Activated CD8-positive, alpha-beta T cell treated with anti-CD3 and anti-CD28 coated beads for 36 hours (primary cell): ENCODE measurements at regions not wholly inside any gene's neighbourhood (a gene's known extent, or its start where the extent isn't known, plus 50 kb on each side); places are given as distances from the start of the nearest gene placed in this dataset.

ENCODE experiments used
- ATAC-seq: fragments of 200-7000 bp; cut with Tn5 transposase; one replicate; pipeline ENCODE4 v1.10.0; 2021; ENCODE audit warnings: mild to moderate bottlenecking, moderate library complexity
- CTCF ChIA-PET: fragments of 350-600 bp; sonication (Branson Sonifier 250); formaldehyde crosslinking; loops from one replicate; lab custom pipeline; 2021; ENCODE audit warnings: antibody characterized with exemption; lab: Charles Lee
- POLR2A ChIA-PET: fragments of 350-600 bp; sonication (Branson Sonifier 250); formaldehyde crosslinking; loops from one replicate; lab custom pipeline; 2021; ENCODE audit warnings: antibody characterized with exemption; lab: Charles Lee
- DNase-seq: peaks from one replicate; pipeline ENCODE4 v3.0.0-alpha.2; 2020
- H3K27ac Mint-ChIP-seq: one replicate; pipeline ENCODE4 v1.8.0; 2021; ENCODE audit warnings: mild to moderate bottlenecking, mixed read lengths
- H3K27me3 Mint-ChIP-seq: one replicate; pipeline ENCODE4 v1.8.0; 2021; ENCODE audit warnings: mixed read lengths
- H3K36me3 Mint-ChIP-seq: one replicate; pipeline ENCODE4 v1.8.0; 2021; ENCODE audit warnings: low read depth, mixed read lengths
- H3K4me1 Mint-ChIP-seq: one replicate; pipeline ENCODE4 v1.8.0; 2021; ENCODE audit warnings: low read depth, mixed read lengths
- H3K4me3 Mint-ChIP-seq: one replicate; pipeline ENCODE4 v1.8.0; 2021; ENCODE audit warnings: mild to moderate bottlenecking, moderate library complexity, mixed read lengths
- H3K9me3 Mint-ChIP-seq: one replicate; pipeline ENCODE4 v1.8.0; 2021; ENCODE audit warnings: mixed read lengths
- CTCF ChIP-seq: fragments of 200-600 bp; IDR thresholded peaks from one replicate; pipeline ENCODE4 v1.8.0; 2022; ENCODE audit warnings: antibody characterized with exemption, mild to moderate bottlenecking
- intact Hi-C: fragments of 100-400 bp; cut with micrococcal nuclease; formaldehyde crosslinking; loops from one replicate; pipeline ENCODE4 v1.10.0; 2022

DNA sequence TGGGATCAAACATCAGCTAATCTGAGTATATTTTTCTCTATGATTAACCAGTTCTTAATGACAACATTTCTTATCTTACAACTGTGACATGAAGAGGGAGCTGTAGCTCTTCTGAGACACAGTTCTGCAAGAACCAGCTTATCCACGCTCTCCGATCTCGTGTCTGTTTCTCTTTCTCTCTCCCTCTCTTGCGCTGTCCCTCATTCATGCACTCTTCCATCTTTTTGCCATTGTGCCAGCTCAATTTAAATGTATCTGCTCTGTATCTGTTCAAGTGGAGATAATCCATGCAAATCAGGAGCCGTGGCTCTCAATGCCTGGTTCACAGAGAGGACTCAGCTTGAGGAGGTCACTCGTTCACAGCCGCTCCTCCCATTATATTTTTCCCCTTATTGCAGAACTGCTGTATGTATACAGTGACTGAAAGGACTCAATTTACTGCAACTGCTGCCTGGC, 494.7 kb upstream of the ADGRL2 start:
- CTCF ChIA-PET = no interaction called here
- no peak overlapping the region for H3K4me3 Mint-ChIP-seq
- H3K27ac Mint-ChIP-seq = no peak overlapping the region
- POLR2A ChIA-PET = no interaction called here
- no peaks in the 10 kb centered on the region for H3K4me1 Mint-ChIP-seq
- peaks cover 3% of the 10 kb centered on the region for H3K9me3 Mint-ChIP-seq
- no peak for TF ChIP-seq CTCF
- no peak for DNase-seq
- no peaks in the 10 kb centered on the region for H3K27me3 Mint-ChIP-seq
- H3K36me3 Mint-ChIP-seq = no peaks in the 10 kb centered on the region
- intact Hi-C loops = no loop called here
- no peak for ATAC-seq

DNA sequence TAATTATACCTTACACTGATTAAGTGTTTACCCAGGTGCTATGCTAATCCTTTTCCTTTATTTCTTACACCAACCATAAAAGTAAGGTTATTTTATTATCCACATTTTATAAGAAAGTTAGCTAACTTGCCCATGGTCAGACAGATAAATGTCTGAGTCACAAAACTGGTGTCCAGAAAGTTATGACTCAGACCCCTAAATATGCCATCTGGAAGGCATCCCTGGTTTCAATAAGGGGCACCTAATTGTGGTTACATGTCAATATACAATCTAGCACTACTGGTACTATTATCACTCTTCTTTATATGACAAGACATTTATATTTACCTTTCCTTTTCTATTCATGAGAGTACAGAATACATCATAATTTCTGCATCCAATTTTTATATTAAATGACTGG, 496.5 kb upstream of the ADGRL2 start:
- no peaks in the 10 kb centered on the region for H3K36me3 Mint-ChIP-seq
- ChIA-PET POLR2A (no interaction called here), CTCF (no interaction called here)
- intact Hi-C loops = no loop called here
- no peak overlapping the region for H3K27ac Mint-ChIP-seq
- H3K9me3 Mint-ChIP-seq = peaks cover 3% of the 10 kb centered on the region
- H3K27me3 Mint-ChIP-seq = no peaks in the 10 kb centered on the region
- no peak overlapping the region for H3K4me3 Mint-ChIP-seq
- DNase-seq (no peak), ATAC-seq (no peak)
- no peaks in the 10 kb centered on the region for H3K4me1 Mint-ChIP-seq
- TF ChIP-seq CTCF = no peak

- POLR2A ChIA-PET = no interaction called here
- peaks cover 3% of the 10 kb centered on the region for H3K9me3 Mint-ChIP-seq
- ATAC-seq (no peak), DNase-seq (no peak)
- H3K27me3 Mint-ChIP-seq = no peaks in the 10 kb centered on the region
- H3K4me3 Mint-ChIP-seq = no peak overlapping the region
- no peak for TF ChIP-seq CTCF
- no peaks in the 10 kb centered on the region for H3K36me3 Mint-ChIP-seq
- CTCF ChIA-PET = no interaction called here
- H3K27ac Mint-ChIP-seq = no peak overlapping the region
- H3K4me1 Mint-ChIP-seq = no peaks in the 10 kb centered on the region
- intact Hi-C loops = no loop called here
These were observed 500.8 kb upstream of the ADGRL2 start for GRCh38 chr1:81299892-81300291.

DNA sequence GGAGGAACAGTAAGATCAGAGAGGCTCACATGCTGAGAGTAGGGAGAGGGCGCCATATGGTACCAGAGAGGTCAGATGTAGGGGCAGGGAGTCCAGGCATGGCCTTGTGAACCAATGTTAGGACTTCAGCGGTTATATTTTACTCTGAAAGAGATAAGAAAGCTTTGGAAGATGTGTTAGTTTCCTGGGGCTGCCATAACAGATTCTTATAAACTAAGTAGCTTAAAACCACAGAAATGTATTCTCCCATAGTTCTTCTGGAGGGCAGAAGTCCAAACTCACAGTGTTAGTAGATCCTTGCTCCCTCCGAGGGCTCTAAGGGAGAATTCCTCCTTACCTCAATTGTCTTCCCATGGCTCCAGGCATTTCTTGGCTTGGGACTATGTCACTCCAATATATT, 502.5 kb upstream of the ADGRL2 start:
- POLR2A ChIA-PET = no interaction called here
- ATAC-seq (no peak), DNase-seq (no peak)
- Mint-ChIP-seq H3K4me1 (no peaks in the 10 kb centered on the region), H3K4me3 (no peak overlapping the region), H3K36me3 (no peaks in the 10 kb centered on the region), H3K27ac (no peak overlapping the region), H3K9me3 (peaks cover 1% of the 10 kb centered on the region), H3K27me3 (no peaks in the 10 kb centered on the region)
- CTCF ChIA-PET = no interaction called here
- intact Hi-C loops = no loop called here
- TF ChIP-seq CTCF = no peak

- H3K27ac Mint-ChIP-seq = no peak overlapping the region
- POLR2A ChIA-PET = no interaction called here
- no peak overlapping the region for H3K4me3 Mint-ChIP-seq
- H3K4me1 Mint-ChIP-seq = no peaks in the 10 kb centered on the region
- no peak for DNase-seq
- no peak for ATAC-seq
- H3K36me3 Mint-ChIP-seq = no peaks in the 10 kb centered on the region
- H3K9me3 Mint-ChIP-seq = no peaks in the 10 kb centered on the region
- intact Hi-C loops = no loop called here
- H3K27me3 Mint-ChIP-seq = no peaks in the 10 kb centered on the region
- no peak for TF ChIP-seq CTCF
- CTCF ChIA-PET = no interaction called here
These were observed 504.1 kb upstream of the ADGRL2 start for GRCh38 chr1:81296601-81297000.
